Upper lobe of left lung (tissue), 4 donors: ENCODE measurements at regions not wholly inside any gene's neighbourhood (a gene's known extent, or its start where the extent isn't known, plus 50 kb on each side); places are given as distances from the start of the nearest gene placed in this dataset.

ENCODE experiments used
- EP300 ChIP-seq, 4 donors: sonication (generic); formaldehyde crosslinking; IDR thresholded peaks; one replicate each; pipeline ENCODE4 v1.5.1; 2017; ENCODE audit warnings: antibody characterized with exemption in 4 of 4, control low read depth in 2 of 4
- POLR2A ChIP-seq, 4 donors: fragments of 450-650 bp; IDR thresholded peaks; one replicate each; pipeline ENCODE4 v1.5.1; 2016 to 2017; ENCODE audit warnings: antibody characterized with exemption in 4 of 4, mild to moderate bottlenecking in 2 of 4
- POLR2AphosphoS5 ChIP-seq, 2 donors: sonication (generic); formaldehyde crosslinking; IDR thresholded peaks; one replicate each; pipeline ENCODE4 v1.5.1; 2017; ENCODE audit warnings: antibody characterized with exemption in 2 of 2
- TF ChIP-seq, protein P1 (sequence below), 6 experiments: fragments of 450-650 bp in 4 of 6; fragments of 200-600 bp in 2 of 6; sonication (generic) in 2 of 6; IDR thresholded peaks; one replicate each; pipeline ENCODE4 v1.5.1; 2016 to 2019; ENCODE audit warnings: antibody characterized with exemption in 6 of 6

GRCh38 chr6:120557554-120557953, 776.7 kb downstream of the TBC1D32 start:
- TF ChIP-seq EP300 (IDR thresholded peaks at IDR 0.05) (no peak), POLR2A (IDR thresholded peaks at IDR 0.05) (no peak), POLR2AphosphoS5 (IDR thresholded peaks at IDR 0.05) (no peak)
- TF ChIP-seq, protein P1, sequence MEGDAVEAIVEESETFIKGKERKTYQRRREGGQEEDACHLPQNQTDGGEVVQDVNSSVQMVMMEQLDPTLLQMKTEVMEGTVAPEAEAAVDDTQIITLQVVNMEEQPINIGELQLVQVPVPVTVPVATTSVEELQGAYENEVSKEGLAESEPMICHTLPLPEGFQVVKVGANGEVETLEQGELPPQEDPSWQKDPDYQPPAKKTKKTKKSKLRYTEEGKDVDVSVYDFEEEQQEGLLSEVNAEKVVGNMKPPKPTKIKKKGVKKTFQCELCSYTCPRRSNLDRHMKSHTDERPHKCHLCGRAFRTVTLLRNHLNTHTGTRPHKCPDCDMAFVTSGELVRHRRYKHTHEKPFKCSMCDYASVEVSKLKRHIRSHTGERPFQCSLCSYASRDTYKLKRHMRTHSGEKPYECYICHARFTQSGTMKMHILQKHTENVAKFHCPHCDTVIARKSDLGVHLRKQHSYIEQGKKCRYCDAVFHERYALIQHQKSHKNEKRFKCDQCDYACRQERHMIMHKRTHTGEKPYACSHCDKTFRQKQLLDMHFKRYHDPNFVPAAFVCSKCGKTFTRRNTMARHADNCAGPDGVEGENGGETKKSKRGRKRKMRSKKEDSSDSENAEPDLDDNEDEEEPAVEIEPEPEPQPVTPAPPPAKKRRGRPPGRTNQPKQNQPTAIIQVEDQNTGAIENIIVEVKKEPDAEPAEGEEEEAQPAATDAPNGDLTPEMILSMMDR (IDR thresholded peaks at IDR 0.05) = no peak
